Suprapubic skin (tissue), 2 donors: ENCODE measurements at regions not wholly inside any gene's neighbourhood (a gene's known extent, or its start where the extent isn't known, plus 50 kb on each side); places are given as distances from the start of the nearest gene placed in this dataset.

Source experiments
- EP300 ChIP-seq: sonication (generic); formaldehyde crosslinking; IDR thresholded peaks from one replicate; pipeline ENCODE4 v1.6.1; 2017; ENCODE audit warnings: antibody characterized with exemption
- POLR2A ChIP-seq, 2 donors: fragments of 450-650 bp; IDR thresholded peaks; one replicate each; pipeline ENCODE4 v1.6.1; 2017; ENCODE audit warnings: antibody characterized with exemption in 2 of 2, mild to moderate bottlenecking in 2 of 2, moderate library complexity in 2 of 2

GRCh38 chr11:29009426-29009825 lies 901.2 kb downstream of the METTL15 start:
- TF ChIP-seq POLR2A (IDR thresholded peaks at IDR 0.05) (no peak), EP300 (no peak)
